ENCODE measurements at regions not wholly inside any gene's neighbourhood (a gene's known extent, or its start where the extent isn't known, plus 50 kb on each side); places are given as distances from the start of the nearest gene placed in this dataset.
"Not testable (repeated sequence)": the region's sequence is repeated elsewhere in the genome, so short reads cannot be mapped to it uniquely, and the experiment has no call there.

GRCh38 chr10:4427532-4427931 is 398.5 kb upstream of the AKR1E2 start:
- Mint-ChIP-seq H3K36me3 (ENCODE audit: insufficient read depth in 2 of 2) (no peaks in the 10 kb centered on the region), H3K27ac (no peak overlapping the region), H3K9me3 (no peaks in the 10 kb centered on the region), H3K4me1 (ENCODE audit: low read depth) (no peaks in the 10 kb centered on the region), H3K27me3 (ENCODE audit: low read depth) (peaks cover 12% of the 10 kb centered on the region), H3K4me3 (no peak overlapping the region)
- ATAC-seq (replicated peaks in 1 of 2) (no peak), DNase-seq (no peak)

GRCh38 chr10:4426866-4427265 is 399.1 kb upstream of the AKR1E2 start:
- no peak for DNase-seq
- no peak overlapping the region for H3K27ac Mint-ChIP-seq

GRCh38 chr10:4409319-4409718 is 416.7 kb upstream of the AKR1E2 start:
- ATAC-seq (replicated peaks in 1 of 2) (no peak), DNase-seq (no peak)
- H3K36me3 Mint-ChIP-seq (ENCODE audit: insufficient read depth in 2 of 2), result no peaks in the 10 kb centered on the region
- peaks cover 8% of the 10 kb centered on the region for H3K4me1 Mint-ChIP-seq (ENCODE audit: low read depth)
- H3K4me3 Mint-ChIP-seq, result no peak overlapping the region
- H3K27ac Mint-ChIP-seq, result no peak overlapping the region
- peaks cover 9% of the 10 kb centered on the region for H3K27me3 Mint-ChIP-seq (ENCODE audit: low read depth)
- H3K9me3 Mint-ChIP-seq, result no peaks in the 10 kb centered on the region

More at GRCh38 chr10:4426866-4427265, 399.1 kb upstream of the AKR1E2 start:
- Mint-ChIP-seq H3K9me3 (no peaks in the 10 kb centered on the region), H3K4me3 (no peak overlapping the region), H3K4me1 (ENCODE audit: low read depth) (no peaks in the 10 kb centered on the region), H3K36me3 (ENCODE audit: insufficient read depth in 2 of 2) (no peaks in the 10 kb centered on the region), H3K27me3 (ENCODE audit: low read depth) (peaks cover 12% of the 10 kb centered on the region)
- ATAC-seq (replicated peaks in 1 of 2), result no peak

- peaks cover 8% of the 10 kb centered on the region for H3K4me1 Mint-ChIP-seq (ENCODE audit: low read depth)
- DNase-seq (no peak), ATAC-seq (replicated peaks in 1 of 2) (peak; percentile 39 to 65)
- H3K27ac Mint-ChIP-seq, result peak overlapping the region; percentile 3
- no peaks in the 10 kb centered on the region for H3K36me3 Mint-ChIP-seq (ENCODE audit: insufficient read depth in 2 of 2)
- H3K4me3 Mint-ChIP-seq, result no peak overlapping the region
- no peaks in the 10 kb centered on the region for H3K9me3 Mint-ChIP-seq
- H3K27me3 Mint-ChIP-seq (ENCODE audit: low read depth), result peaks cover 20% of the 10 kb centered on the region
Observed at GRCh38 chr10:4407783-4408182, 418.2 kb upstream of the AKR1E2 start.

GRCh38 chr10:4405828-4406227 is 420.2 kb upstream of the AKR1E2 start:
- Mint-ChIP-seq H3K36me3 (ENCODE audit: insufficient read depth in 2 of 2) (no peaks in the 10 kb centered on the region), H3K27me3 (ENCODE audit: low read depth) (peaks cover 20% of the 10 kb centered on the region), H3K27ac (peak overlapping the region; percentile 54), H3K4me3 (no peak overlapping the region), H3K4me1 (ENCODE audit: low read depth) (peaks cover 10% of the 10 kb centered on the region), H3K9me3 (no peaks in the 10 kb centered on the region)
- DNase-seq, result no peak
- no peak for ATAC-seq (replicated peaks in 1 of 2)

GRCh38 chr10:4403638-4404252 is 422.3 kb upstream of the AKR1E2 start:
- Mint-ChIP-seq H3K36me3 (ENCODE audit: insufficient read depth in 2 of 2) (no peaks in the 10 kb centered on the region), H3K27me3 (ENCODE audit: low read depth) (peaks cover 20% of the 10 kb centered on the region), H3K4me1 (ENCODE audit: low read depth) (peaks cover 17% of the 10 kb centered on the region), H3K9me3 (no peaks in the 10 kb centered on the region), H3K27ac (no peak overlapping the region), H3K4me3 (no peak overlapping the region)
- no peak for ATAC-seq (replicated peaks in 1 of 2)
- no peak for DNase-seq

- H3K9me3 Mint-ChIP-seq; H3K36me3 Mint-ChIP-seq (ENCODE audit: insufficient read depth in 2 of 2); H3K27ac Mint-ChIP-seq; ATAC-seq (replicated peaks in 1 of 2); H3K4me3 Mint-ChIP-seq; H3K4me1 Mint-ChIP-seq (ENCODE audit: low read depth); DNase-seq: not testable (repeated sequence)
- peaks cover 20% of the 10 kb centered on the region for H3K27me3 Mint-ChIP-seq (ENCODE audit: low read depth)
Observed at GRCh38 chr10:4401080-4401479, 424.9 kb upstream of the AKR1E2 start.

GRCh38 chr10:4399556-4399955 is 426.5 kb upstream of the AKR1E2 start:
- H3K36me3 Mint-ChIP-seq (ENCODE audit: insufficient read depth in 2 of 2), result no peaks in the 10 kb centered on the region
- peaks cover 9% of the 10 kb centered on the region for H3K4me1 Mint-ChIP-seq (ENCODE audit: low read depth)
- H3K4me3 Mint-ChIP-seq, result no peak overlapping the region
- H3K9me3 Mint-ChIP-seq, result no peaks in the 10 kb centered on the region
- ATAC-seq (replicated peaks in 1 of 2), result no peak
- DNase-seq, result no peak
- H3K27me3 Mint-ChIP-seq (ENCODE audit: low read depth), result peaks cover 17% of the 10 kb centered on the region
- no peak overlapping the region for H3K27ac Mint-ChIP-seq

- Mint-ChIP-seq H3K4me1 (ENCODE audit: low read depth) (peaks cover 9% of the 10 kb centered on the region), H3K36me3 (ENCODE audit: insufficient read depth in 2 of 2) (no peaks in the 10 kb centered on the region), H3K4me3 (no peak overlapping the region), H3K27ac (peak overlapping the region; percentile 90), H3K9me3 (no peaks in the 10 kb centered on the region), H3K27me3 (ENCODE audit: low read depth) (peaks cover 15% of the 10 kb centered on the region)
- ATAC-seq (replicated peaks in 1 of 2) (no peak), DNase-seq (no peak)
Observed at GRCh38 chr10:4398602-4399001, 427.4 kb upstream of the AKR1E2 start.

- Mint-ChIP-seq H3K27me3 (ENCODE audit: low read depth) (peaks cover 6% of the 10 kb centered on the region), H3K4me1 (ENCODE audit: low read depth) (peaks cover 9% of the 10 kb centered on the region), H3K36me3 (ENCODE audit: insufficient read depth in 2 of 2) (no peaks in the 10 kb centered on the region), H3K9me3 (no peaks in the 10 kb centered on the region), H3K4me3 (no peak overlapping the region), H3K27ac (no peak overlapping the region)
- no peak for DNase-seq
- ATAC-seq (replicated peaks in 1 of 2), result no peak
Observed at GRCh38 chr10:4397337-4397736, 428.7 kb upstream of the AKR1E2 start.

GRCh38 chr10:4396401-4397283 is 429.4 kb upstream of the AKR1E2 start:
- Mint-ChIP-seq H3K27ac (no peak overlapping the region), H3K4me1 (ENCODE audit: low read depth) (peaks cover 9% of the 10 kb centered on the region), H3K27me3 (ENCODE audit: low read depth) (peaks cover 6% of the 10 kb centered on the region), H3K4me3 (no peak overlapping the region), H3K36me3 (ENCODE audit: insufficient read depth in 2 of 2) (no peaks in the 10 kb centered on the region), H3K9me3 (no peaks in the 10 kb centered on the region)
- DNase-seq (no peak), ATAC-seq (replicated peaks in 1 of 2) (no peak)

GRCh38 chr10:4395731-4396130 is 430.3 kb upstream of the AKR1E2 start:
- H3K4me3 Mint-ChIP-seq, result no peak overlapping the region
- no peak for ATAC-seq (replicated peaks in 1 of 2)
- H3K27me3 Mint-ChIP-seq (ENCODE audit: low read depth), result peaks cover 6% of the 10 kb centered on the region
- DNase-seq, result no peak
- no peaks in the 10 kb centered on the region for H3K9me3 Mint-ChIP-seq
- H3K4me1 Mint-ChIP-seq (ENCODE audit: low read depth), result peaks cover 6% of the 10 kb centered on the region
- H3K36me3 Mint-ChIP-seq (ENCODE audit: insufficient read depth in 2 of 2), result no peaks in the 10 kb centered on the region
- H3K27ac Mint-ChIP-seq, result no peak overlapping the region

GRCh38 chr10:4394455-4394854 is 431.6 kb upstream of the AKR1E2 start:
- DNase-seq; H3K4me3 Mint-ChIP-seq; H3K27ac Mint-ChIP-seq; H3K4me1 Mint-ChIP-seq (ENCODE audit: low read depth); H3K9me3 Mint-ChIP-seq; ATAC-seq (replicated peaks in 1 of 2); H3K36me3 Mint-ChIP-seq (ENCODE audit: insufficient read depth in 2 of 2): not testable (repeated sequence)
- H3K27me3 Mint-ChIP-seq (ENCODE audit: low read depth), result peaks cover 13% of the 10 kb centered on the region
